ENCODE measurements at regions not wholly inside any gene's neighbourhood (a gene's known extent, or its start where the extent isn't known, plus 50 kb on each side); places are given as distances from the start of the nearest gene placed in this dataset.

DNA sequence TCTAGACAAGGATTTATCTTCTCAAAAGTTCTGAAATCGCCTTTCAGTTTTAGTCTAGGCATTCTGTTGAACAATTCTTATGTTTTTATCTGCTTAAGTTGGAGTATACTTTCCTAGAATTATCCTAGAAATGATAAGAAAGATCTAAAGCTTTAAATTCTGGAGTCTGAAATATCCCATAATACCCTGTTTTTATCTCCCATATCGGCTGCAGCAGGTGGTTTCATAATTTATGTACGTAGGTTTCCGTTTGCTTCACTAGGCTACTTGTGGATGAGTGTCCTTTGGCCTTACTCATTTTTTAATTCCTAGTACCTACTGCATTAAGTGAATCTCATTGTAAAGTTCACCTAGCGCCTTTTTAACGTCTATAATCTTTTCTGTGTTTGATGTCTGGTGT lies 58.5 kb upstream of the MGAT5 start:
- DNase-seq (ENCODE audit: extremely low read depth, low read depth): no peak
- TF ChIP-seq, protein P1, sequence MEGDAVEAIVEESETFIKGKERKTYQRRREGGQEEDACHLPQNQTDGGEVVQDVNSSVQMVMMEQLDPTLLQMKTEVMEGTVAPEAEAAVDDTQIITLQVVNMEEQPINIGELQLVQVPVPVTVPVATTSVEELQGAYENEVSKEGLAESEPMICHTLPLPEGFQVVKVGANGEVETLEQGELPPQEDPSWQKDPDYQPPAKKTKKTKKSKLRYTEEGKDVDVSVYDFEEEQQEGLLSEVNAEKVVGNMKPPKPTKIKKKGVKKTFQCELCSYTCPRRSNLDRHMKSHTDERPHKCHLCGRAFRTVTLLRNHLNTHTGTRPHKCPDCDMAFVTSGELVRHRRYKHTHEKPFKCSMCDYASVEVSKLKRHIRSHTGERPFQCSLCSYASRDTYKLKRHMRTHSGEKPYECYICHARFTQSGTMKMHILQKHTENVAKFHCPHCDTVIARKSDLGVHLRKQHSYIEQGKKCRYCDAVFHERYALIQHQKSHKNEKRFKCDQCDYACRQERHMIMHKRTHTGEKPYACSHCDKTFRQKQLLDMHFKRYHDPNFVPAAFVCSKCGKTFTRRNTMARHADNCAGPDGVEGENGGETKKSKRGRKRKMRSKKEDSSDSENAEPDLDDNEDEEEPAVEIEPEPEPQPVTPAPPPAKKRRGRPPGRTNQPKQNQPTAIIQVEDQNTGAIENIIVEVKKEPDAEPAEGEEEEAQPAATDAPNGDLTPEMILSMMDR (IDR thresholded peaks at IDR 0.05; ENCODE audit: low read depth, low read length): no peak

DNA sequence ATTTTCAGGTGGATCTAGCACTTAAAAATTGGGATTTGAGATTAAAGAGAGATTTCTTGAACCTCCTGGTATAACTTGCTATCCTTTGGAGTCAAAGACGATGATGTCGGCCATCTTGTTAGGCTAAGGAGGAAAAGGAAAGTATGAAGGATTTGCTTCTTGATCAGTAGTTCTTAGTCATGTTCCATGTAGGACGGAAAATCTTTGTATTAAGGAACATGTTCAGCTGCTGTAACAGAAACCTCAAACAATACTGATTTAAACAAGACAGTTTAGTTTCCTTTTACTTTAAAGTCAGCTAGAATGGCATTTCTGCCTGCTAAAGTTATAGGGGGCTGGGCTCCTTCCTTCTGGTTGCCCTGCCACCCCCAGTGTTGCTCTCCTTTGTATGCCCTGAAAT lies 56.4 kb upstream of the MGAT5 start:
- no peak for DNase-seq (ENCODE audit: extremely low read depth, low read depth)
- TF ChIP-seq, protein P1 (IDR thresholded peaks at IDR 0.05; ENCODE audit: low read depth, low read length): no peak

DNA sequence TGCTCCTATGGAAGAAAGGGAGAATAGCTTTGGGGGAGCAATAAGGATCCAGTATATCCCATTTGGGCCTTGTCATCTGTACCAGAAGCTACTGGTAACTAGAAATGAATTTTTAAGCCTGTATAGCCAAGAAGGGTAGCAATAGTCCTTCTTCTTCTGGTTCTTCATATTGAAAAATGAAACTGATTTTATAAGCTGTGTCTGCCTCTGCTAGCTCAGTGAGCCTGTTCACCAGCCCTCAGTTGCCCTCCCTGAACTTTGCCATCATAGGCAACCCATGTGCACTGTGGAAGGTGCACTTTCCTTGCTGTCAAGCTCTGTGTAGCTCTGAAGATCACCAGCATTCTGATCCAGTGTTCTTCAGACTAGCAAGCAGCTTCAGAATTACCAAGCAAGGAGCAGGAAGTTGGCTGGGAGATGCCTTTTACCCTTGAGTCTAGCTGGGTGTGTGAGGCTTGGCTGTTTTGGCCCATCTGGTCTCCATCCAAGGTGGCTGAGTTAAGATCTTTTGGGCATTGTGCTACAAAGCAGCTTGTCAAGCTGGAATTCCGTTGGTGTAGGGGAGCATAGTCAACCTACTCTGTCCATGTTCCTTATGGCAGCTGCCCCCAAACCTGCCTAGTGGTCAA lies 55.8 kb upstream of the MGAT5 start:
- no peak for DNase-seq (ENCODE audit: extremely low read depth, low read depth)
- TF ChIP-seq, protein P1 (IDR thresholded peaks at IDR 0.05; ENCODE audit: low read depth, low read length): no peak

DNA sequence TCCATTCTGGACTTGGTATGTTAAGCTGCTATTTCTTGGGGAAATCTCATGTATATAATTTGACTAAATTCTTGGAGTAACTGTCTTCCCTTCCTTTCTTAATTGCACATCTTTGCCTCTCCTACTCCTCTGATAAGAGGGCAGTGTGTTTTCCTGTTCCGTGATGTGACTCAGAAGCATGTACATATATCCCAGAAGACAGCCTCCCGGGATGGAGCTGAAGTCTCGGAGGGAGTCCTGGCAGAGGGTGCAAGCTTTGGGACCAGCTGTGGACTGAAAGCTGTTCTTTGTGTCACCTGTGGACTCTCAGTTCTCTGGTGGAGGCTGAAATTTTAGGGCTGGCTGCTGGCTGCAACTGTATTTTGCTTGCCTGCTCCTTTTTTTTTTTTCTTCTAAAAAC lies 54.7 kb upstream of the MGAT5 start:
- no peak for DNase-seq (ENCODE audit: extremely low read depth, low read depth)
- TF ChIP-seq, protein P1 (IDR thresholded peaks at IDR 0.05; ENCODE audit: low read depth, low read length): no peak

DNA sequence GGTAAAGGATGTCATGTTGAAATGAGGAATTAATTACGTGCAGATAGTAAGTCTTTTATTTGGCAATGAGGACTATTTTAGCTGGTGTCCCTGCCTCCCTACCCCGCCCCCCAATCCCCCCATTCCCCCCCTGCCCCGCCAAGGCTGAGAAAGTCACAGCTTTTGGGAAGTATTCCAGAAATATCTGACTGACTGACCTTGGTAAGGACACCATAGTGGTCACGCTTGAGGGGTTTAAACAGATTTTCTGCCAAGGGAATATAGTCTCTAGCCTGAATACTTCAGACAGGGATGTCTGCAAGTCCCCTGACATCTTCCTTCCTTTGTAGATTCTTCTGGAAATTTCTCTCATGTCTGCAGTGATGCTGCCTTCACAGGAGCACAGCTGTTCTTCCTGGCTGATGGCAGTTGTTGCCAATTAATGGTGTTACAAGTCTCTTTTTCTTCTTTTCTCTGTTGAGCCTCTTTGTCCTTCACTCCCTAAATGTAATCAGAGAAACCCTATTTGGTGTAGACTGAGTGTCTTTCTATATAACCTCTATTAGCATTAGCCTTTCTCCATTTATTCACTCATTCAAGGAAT lies 53.7 kb upstream of the MGAT5 start:
- TF ChIP-seq, protein P1 (IDR thresholded peaks at IDR 0.05; ENCODE audit: low read depth, low read length): no peak
- DNase-seq (ENCODE audit: extremely low read depth, low read depth): no peak

DNA sequence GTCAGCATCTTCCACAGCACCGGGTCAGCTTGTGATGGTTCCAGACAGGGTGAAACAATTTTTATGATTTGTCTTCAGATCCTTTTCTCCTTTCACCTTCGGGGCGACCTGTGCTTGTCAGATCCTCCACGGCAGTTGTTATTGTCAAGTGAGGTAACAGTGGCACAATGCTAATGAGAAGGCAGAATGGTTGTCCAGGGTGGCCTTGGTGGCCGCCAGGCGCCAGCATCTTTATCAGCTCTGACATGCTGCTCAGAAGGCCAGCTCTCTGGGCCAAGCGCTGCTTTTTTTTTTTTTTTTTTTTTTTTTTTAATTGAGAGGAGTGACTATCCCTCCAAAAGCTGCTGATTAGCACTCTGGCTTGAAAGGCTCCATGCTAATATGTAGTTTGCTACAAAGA lies 52.3 kb upstream of the MGAT5 start:
- DNase-seq (ENCODE audit: extremely low read depth, low read depth): no peak
- TF ChIP-seq, protein P1 (IDR thresholded peaks at IDR 0.05; ENCODE audit: low read depth, low read length): no peak

DNA sequence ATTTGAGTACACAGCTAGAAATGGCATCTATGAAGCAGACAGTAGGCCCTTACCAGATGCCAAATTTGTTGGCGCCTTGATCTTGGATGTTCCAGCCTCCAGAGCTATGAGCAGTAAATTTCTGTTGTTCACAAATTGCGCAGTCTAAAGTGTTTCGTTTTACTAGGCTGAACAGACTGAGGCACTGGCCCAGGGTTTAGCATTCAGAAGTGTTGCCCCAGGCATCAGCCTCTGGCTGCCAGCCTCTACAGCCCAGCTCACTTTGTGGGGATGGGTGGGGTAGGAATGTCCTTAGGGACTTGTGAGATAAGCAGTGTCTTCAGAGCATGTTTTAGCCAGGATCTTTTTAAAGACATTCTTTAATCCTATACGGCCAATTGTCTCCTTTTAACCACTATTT lies 51.5 kb upstream of the MGAT5 start:
- TF ChIP-seq, protein P1 (IDR thresholded peaks at IDR 0.05; ENCODE audit: low read depth, low read length): no peak
- DNase-seq (ENCODE audit: extremely low read depth, low read depth): no peak
